H54 (cell line): ENCODE measurements at regions not wholly inside any gene's neighbourhood (a gene's known extent, or its start where the extent isn't known, plus 50 kb on each side); places are given as distances from the start of the nearest gene placed in this dataset.
"Not testable (repeated sequence)": the region's sequence is repeated elsewhere in the genome, so short reads cannot be mapped to it uniquely, and the experiment has no call there.

Source experiments
- DNase-seq: peaks from one replicate; pipeline ENCODE4 v3.0.0; 2011; ENCODE audit warnings: low spot score, mixed read lengths; ENCODE audit not compliant: insufficient read length
- FAIRE-seq: peaks from 3 replicates; lab custom pipeline; 2011; peaks lifted over from hg19 to GRCh38; lab: Jason Lieb, UNC
- POLR2A ChIP-seq: IDR thresholded peaks from 2 replicates; pipeline ENCODE4 v1.6.1; 2011; ENCODE audit warnings: low read depth, mild to moderate bottlenecking, low read length

GRCh38 chr3:103532986-103533385 is 1098.2 kb downstream of the ZPLD1 start:
- DNase-seq, result no peak
- no peak for TF ChIP-seq POLR2A
- FAIRE-seq, result no peak

GRCh38 chr3:103554451-103554850 is 1119.6 kb downstream of the ZPLD1 start:
- TF ChIP-seq POLR2A, result no peak
- no peak for FAIRE-seq
- DNase-seq, result no peak

- not testable (repeated sequence) for FAIRE-seq, DNase-seq
Observed at GRCh38 chr3:103564116-103564515, 1129.3 kb downstream of the ZPLD1 start.

GRCh38 chr3:103585809-103586208 is 1151.0 kb downstream of the ZPLD1 start:
- no peak for FAIRE-seq
- TF ChIP-seq POLR2A, result no peak
- DNase-seq, result no peak

- TF ChIP-seq POLR2A, result no peak
- no peak for FAIRE-seq
- DNase-seq, result no peak
Observed at GRCh38 chr3:103589770-103590169, 1155.0 kb downstream of the ZPLD1 start.

- FAIRE-seq, result no peak
- DNase-seq, result no peak
- TF ChIP-seq POLR2A, result no peak
Observed at GRCh38 chr3:103600844-103601243, 1166.0 kb downstream of the ZPLD1 start.

GRCh38 chr3:103601666-103602065 is 1166.9 kb downstream of the ZPLD1 start:
- FAIRE-seq, result no peak
- no peak for DNase-seq

GRCh38 chr3:103609472-103609871 is 1174.7 kb downstream of the ZPLD1 start:
- no peak for TF ChIP-seq POLR2A
- FAIRE-seq (no peak), DNase-seq (no peak)

More at GRCh38 chr3:103601666-103602065, 1166.9 kb downstream of the ZPLD1 start:
- no peak for TF ChIP-seq POLR2A

GRCh38 chr3:103613397-103614156 is 1178.8 kb downstream of the ZPLD1 start:
- TF ChIP-seq POLR2A, result no peak
- no peak for FAIRE-seq
- DNase-seq, result no peak

GRCh38 chr3:103614719-103615118 is 1179.9 kb downstream of the ZPLD1 start:
- FAIRE-seq, result no peak
- DNase-seq, result no peak
- TF ChIP-seq POLR2A, result no peak

- TF ChIP-seq POLR2A, result no peak
- DNase-seq (no peak), FAIRE-seq (no peak)
Observed at GRCh38 chr3:103617961-103618360, 1183.1 kb downstream of the ZPLD1 start.

- no peak for TF ChIP-seq POLR2A
- FAIRE-seq, result no peak
- no peak for DNase-seq
Observed at GRCh38 chr3:103624271-103624670, 1189.5 kb downstream of the ZPLD1 start.

- DNase-seq (no peak), FAIRE-seq (no peak)
- no peak for TF ChIP-seq POLR2A
Observed at GRCh38 chr3:103629391-103629790, 1194.6 kb downstream of the ZPLD1 start.

- DNase-seq (no peak), FAIRE-seq (no peak)
- TF ChIP-seq POLR2A, result no peak
Observed at GRCh38 chr3:103644450-103644849, 1209.6 kb downstream of the ZPLD1 start.

- DNase-seq (no peak), FAIRE-seq (no peak)
- no peak for TF ChIP-seq POLR2A
Observed at GRCh38 chr3:103653996-103654395, 1219.2 kb downstream of the ZPLD1 start.
